RPMI7951 (cell line): ENCODE measurements at regions not wholly inside any gene's neighbourhood (a gene's known extent, or its start where the extent isn't known, plus 50 kb on each side); places are given as distances from the start of the nearest gene placed in this dataset.

ENCODE experiments used
- DNase-seq: peaks from one replicate; pipeline ENCODE4 v3.0.0-alpha.2; 2012; ENCODE audit warnings: low read depth

GRCh38 chr20:48080583-48080982 lies 295.3 kb upstream of the SULF2 start:
- DNase-seq: no peak

DNA sequence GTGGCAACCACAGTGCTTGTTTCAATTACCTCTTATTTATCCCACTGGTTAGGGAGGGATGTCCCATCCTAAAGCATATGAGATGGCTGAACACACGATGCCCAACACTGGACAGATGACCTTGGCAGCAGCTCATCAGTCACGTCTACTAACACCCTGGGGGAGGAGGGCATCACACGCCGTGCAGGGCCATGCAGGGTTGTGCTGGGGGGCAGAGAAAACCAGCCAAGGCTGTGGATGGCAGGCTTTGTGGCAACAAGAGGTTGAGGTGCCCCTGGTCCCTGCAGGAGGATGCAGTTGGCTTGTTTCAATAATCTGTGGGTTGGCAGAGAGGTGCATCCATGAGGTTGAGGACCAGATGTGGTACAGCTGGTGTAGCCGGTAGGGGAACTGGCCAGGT lies 293.7 kb upstream of the SULF2 start:
- no peak for DNase-seq

- DNase-seq: no peak
Measured at GRCh38 chr20:48076747-48077146, 291.5 kb upstream of the SULF2 start.

GRCh38 chr20:48076247-48076646 lies 291.0 kb upstream of the SULF2 start:
- no peak for DNase-seq

GRCh38 chr20:48075591-48076174 lies 290.4 kb upstream of the SULF2 start:
- peak; percentile 15 for DNase-seq

- no peak for DNase-seq
Measured at GRCh38 chr20:48070991-48071652, 285.8 kb upstream of the SULF2 start.

DNA sequence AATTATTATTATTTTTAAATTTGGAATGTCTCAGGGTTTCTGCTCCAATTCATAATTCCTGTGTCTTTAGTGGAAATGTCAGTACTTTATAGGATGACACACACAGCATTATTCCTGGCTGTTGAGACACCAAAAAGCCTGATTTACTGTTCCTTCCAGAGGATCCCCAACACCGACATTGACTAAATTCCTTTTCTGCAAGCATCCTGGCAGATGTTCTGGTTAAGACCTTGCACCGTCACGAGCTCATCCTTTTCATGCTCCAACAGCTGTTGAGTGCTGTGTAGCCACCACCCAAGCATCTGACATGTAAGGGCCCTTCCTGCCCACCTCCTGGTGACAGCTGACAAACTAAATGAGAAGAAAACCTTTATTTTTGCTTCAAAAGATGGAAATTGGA lies 284.3 kb upstream of the SULF2 start:
- no peak for DNase-seq

GRCh38 chr20:48066851-48067250 lies 281.6 kb upstream of the SULF2 start:
- DNase-seq: no peak

- peak; percentile 67 for DNase-seq
Measured at GRCh38 chr20:48066246-48066645, 281.0 kb upstream of the SULF2 start.

DNA sequence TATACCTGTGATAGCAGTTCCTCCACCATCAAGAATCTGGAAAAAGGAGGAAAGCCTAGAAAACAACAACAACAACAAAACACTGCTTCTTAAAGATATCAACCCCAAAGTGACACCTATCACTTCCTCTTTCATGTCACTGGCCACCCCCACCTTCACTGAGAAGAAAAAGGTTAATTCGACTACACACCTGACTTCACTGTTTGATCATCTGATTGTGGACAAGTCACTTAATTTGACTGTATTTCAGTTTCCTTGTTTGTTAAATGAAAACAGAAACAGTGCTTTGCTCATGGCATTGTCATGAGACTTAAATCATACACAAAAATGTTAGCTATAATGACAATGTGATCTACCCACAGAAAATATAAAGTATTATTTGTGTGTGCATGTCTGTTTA lies 280.6 kb upstream of the SULF2 start:
- no peak for DNase-seq

DNA sequence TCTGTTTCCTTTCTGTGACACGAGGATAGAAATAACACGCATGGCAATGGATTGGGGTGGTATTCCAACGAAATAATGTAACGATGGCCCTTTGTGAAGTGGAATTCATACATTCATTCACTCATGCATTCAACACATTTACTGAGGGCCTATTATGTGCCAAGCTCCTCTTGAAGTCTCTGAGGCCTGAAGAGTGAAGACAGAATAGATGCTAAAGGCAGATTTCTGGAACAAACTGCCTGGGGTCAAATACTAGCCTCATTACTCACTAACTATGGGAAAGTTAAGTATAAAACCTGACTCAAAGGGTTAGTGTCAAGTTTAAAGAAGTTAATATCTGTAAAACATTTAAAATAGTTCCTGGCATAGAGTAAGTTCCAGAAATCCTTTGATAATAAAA lies 279.6 kb upstream of the SULF2 start:
- DNase-seq: peak; percentile 85

DNA sequence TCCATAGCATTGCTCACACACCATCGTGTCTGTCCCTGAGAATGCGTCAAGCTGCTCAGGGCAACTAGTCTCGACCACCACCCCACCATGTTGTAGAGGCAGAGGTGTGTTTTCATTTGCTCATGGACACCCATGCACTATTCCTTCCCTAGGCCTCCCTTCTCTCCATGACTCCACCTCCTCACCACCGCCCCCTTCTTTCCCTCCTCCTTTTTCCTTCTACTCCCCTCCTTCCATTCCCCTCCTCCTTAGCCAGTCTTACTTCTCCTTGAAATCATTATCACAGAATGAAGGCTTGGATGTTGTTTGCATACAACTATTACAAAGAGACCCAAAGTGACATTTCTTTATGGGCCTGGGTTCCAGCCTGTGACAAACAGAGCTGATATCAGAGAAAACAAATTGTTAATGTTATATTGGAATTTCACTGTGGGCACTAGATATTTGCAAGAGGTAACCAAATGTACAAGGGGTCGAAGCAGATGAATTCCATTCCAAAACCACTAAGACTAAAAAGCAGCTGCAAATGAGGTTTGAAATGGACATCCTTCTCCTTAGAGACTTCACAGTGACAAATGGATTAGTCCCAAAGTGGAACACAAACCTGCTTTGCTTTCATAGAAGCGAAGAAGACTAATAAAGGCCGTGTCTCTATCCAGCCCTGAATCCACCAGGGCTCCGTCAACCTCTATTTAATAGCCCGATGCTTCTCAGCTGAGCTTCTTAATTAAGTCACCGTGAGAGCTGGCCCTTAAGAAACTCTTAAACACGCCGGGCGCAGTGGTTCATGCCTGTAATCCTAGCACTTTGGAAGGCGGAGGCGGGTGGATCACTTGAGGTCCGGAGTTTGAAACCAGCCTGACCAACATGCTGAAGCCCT lies 275.8 kb upstream of the SULF2 start:
- DNase-seq: no peak

DNA sequence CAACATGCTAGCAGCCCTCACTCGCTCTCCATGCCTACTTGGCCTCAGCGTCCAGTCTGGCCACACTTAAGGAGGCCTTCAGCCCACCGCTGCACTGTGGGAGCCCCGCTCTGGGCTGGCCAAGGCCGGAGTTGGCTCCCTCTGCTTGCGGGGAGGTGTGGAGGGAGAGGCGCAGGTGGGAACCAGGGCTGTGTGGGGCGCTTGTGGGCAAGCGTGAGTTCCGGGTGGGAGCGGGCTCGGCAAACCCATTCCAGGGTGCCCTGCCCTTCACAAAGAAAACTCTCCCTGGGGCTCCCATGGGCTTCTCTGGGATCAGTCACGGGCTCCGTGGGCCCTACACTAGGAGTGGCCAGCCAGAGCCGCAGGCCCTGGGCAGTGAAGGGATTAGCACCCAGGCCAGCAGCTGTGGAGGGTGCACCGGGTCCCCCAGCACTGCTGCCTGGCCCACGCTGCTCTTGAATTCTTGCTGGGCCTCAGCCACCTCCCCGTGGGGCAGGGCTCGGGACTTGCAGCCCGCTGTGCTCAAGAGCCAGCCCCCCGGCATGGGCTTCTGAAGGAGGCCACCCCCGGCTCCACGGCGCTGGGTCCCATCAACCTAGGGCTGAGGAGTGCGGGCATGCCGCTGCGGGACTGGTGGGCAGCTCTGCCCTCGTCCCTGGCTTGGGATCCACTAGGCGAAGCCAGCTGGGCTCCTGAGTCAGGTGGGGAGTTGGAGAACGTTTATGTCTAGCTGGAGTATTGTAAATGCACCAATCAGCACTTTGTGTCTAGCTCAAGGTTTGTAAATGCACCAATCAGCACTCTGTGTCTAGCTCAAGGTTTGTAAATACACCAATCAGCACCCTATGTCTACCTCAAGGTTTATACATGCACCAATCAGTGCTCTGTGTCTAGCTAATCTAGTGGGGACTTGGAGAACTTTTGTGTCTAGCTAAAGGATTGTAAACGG lies 273.6 kb upstream of the SULF2 start:
- no peak for DNase-seq

DNA sequence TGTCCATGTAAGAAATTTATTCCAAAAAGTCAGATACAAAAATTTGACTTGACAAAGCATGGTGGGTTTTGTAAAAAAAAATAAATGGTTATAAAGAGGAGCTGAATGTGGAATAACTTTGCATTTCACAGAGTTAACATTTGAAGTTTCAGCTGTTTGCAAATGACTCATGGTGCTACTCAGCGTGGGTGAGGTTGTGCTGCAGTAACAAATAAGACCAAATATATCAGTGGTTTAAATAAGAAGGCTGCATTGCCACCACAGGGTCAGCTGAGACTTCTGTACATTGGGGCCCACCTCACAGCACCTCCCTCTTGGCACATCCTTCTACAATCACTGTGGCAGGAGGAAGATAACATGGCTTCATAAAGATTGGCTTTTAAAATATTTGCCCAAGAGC lies 272.5 kb upstream of the SULF2 start:
- no peak for DNase-seq

DNA sequence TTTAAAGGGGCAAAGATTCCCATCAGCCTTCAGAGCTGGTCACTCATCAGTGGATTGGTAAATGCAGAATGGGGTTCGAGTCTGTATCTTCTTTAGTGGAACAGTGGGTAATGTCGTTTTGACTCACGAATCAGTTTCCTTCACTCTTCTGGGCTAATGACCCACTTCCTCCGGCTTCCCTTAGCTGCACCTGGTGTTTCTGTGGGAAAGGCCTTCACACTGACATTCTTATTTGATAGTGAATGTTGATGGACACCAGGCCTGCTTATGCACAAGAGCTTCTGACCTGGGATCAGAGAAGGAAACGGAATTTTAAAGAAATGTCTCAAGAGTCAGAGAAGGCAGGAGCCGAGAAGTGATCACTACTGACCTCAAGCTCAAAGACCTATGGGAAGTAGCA lies 272.0 kb upstream of the SULF2 start:
- DNase-seq: no peak

- DNase-seq: peak; percentile 87
Measured at GRCh38 chr20:48056218-48056617, 270.9 kb upstream of the SULF2 start.

- DNase-seq: peak; percentile 21
Measured at GRCh38 chr20:48054051-48054450, 268.8 kb upstream of the SULF2 start.

GRCh38 chr20:48052475-48052835 lies 267.2 kb upstream of the SULF2 start:
- peak; percentile 87 for DNase-seq

- DNase-seq: peak; percentile 95
Measured at GRCh38 chr20:48051794-48052474, 266.7 kb upstream of the SULF2 start.

- DNase-seq: no peak
Measured at GRCh38 chr20:48049641-48050040, 264.4 kb upstream of the SULF2 start.

GRCh38 chr20:48049171-48049570 lies 263.9 kb upstream of the SULF2 start:
- no peak for DNase-seq
